ENCODE measurements at regions not wholly inside any gene's neighbourhood (a gene's known extent, or its start where the extent isn't known, plus 50 kb on each side); places are given as distances from the start of the nearest gene placed in this dataset.

DNA sequence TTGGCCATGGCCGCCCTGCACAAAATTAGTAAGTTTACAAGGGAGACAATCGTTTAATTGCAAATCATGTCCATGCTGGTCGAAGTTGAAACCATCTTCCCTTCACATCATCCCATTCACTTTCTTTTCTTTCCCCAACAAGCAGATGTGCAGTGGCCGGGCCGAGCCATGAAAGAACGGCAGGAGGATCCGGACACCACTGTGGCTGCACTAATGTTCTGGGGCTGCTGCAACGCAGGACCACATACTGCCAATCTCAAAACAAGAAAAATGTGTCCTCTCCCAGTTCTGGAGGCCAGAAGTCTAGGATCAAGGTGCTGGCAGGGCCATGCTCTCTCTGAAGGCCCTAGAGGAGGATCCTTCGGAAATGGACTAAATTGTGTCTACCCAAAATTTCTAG is 227.4 kb upstream of the MYT1L start:
- ATAC-seq = no peak

- ATAC-seq = no peak
These were observed 226.4 kb upstream of the MYT1L start for GRCh38 chr2:2557475-2557874.

GRCh38 chr2:2550856-2551255 is 219.8 kb upstream of the MYT1L start:
- no peak for ATAC-seq

DNA sequence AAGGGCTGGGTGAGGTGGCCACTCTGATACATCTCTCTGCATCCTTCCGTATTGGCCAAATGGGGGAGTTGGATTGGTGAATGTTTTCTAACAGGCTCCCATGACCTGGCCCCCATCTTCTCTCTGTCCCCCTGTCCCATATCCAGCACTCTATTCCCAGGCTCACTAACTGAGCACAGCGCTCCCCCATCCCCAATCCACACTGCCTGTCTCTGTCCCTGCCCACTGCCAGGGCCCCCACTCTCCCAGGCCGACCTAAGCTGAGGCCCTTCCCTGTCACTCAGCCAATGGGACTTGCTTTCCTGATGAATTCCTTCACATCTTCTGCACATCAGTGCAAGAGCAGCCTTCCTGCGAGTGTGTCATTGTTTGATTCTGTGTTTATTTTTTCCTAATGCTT is 216.8 kb upstream of the MYT1L start:
- ATAC-seq = no peak

GRCh38 chr2:2547451-2547850 is 216.4 kb upstream of the MYT1L start:
- ATAC-seq = no peak

- no peak for ATAC-seq
These were observed 215.0 kb upstream of the MYT1L start for GRCh38 chr2:2546046-2546445.

DNA sequence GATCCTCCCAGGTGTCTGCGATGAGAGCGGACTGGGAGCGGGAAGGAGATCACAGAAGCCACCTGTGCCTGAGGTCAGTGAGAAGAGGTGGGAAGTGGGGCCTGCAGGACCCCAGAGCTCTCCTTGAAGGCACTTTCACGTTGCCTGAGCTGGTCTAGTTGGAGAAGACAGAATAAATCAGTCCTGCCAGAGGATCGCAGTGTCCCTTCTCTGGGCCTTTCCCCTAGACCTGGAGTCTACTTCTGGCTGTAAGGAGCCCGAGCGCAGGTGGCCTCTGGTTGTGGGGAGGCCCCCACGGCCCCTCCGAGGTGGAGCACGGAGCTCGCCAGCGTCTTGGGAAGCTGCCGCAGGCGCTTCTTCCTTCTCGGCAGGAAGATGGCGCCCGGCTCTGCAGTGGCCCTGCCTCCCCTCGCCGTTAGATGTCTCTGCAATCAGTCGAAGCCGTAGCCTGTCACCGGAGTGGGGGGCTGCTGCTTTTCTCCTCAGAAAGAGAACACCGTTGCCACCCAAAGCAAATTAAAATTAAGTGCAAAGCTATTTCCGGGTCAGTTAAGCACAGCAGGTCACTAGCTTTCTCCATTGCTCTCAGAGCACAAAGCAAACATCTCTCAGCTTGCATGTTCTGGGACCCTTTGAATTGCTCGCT is 212.0 kb upstream of the MYT1L start:
- no peak for ATAC-seq

DNA sequence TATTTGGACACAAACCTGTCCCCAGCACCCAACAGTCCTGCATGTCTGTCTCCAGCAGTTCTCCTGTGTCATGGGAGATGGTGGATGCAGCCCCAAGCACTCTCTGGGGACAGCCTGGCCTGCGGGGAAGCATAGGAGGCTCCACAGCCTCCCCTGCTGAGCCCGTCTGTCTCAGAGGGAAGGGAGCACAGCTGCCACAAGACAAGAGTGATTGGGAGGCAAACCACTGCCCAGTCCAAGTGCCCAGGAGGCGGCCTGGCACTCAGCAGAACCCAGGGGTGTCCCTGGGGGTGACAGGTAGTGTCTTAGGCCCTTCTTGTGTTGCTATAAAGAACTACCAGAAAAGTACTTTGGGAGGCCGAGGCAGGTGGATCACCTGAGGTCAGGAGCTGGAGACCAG is 211.2 kb upstream of the MYT1L start:
- no peak for ATAC-seq

- ATAC-seq = no peak
These were observed 209.3 kb upstream of the MYT1L start for GRCh38 chr2:2540406-2540805.

DNA sequence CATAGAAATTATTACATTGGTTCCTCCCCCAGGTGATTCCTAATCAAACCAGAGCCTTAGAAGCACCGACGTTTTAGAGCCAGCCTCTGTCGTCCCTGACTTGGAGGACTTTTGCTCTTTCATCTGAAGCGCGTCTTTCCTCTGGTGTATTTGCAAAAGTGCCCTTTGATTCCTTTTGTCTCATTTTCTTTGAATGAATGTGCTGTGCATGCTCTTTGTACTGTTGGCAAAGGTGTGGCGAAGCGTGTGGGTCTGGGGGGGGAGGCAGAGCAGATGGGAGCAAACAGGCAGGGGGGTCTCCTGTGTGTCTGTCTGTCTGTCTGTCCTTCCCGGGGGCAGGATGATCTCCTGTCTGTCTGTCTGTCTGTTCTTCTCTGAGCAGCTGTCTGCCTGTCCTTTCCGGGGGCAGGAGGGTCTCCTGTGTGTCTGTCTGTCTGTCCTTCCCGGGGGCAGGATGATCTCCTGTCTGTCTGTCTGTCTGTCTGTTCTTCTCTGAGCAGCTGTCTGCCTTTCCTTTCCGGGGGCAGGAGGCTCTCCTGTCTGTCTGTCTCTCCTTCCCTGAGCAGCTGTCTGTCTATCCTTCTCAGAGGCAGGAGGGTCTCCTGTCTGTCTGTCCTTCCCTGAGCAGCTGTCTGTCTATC is 205.5 kb upstream of the MYT1L start:
- no peak for ATAC-seq

DNA sequence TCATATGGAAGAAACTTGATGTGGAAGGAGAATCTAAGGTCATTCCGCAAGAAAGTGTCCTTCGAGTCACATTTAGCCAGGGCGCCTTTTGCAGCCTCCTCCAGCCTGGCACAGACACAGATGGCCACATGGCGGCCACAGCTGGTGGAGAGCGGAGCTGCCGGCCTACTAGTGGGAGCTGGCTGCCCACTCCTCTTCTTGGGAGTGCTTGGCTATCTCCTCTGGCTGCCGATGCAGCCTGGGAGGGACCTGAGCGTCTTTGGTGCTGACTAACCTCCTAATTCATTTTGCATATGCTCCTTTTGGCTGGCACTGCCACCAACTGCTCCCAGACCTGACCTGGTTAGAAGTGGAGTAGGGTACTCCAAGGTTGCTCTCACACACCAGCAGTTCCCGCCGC is 199.3 kb upstream of the MYT1L start:
- ATAC-seq = no peak

DNA sequence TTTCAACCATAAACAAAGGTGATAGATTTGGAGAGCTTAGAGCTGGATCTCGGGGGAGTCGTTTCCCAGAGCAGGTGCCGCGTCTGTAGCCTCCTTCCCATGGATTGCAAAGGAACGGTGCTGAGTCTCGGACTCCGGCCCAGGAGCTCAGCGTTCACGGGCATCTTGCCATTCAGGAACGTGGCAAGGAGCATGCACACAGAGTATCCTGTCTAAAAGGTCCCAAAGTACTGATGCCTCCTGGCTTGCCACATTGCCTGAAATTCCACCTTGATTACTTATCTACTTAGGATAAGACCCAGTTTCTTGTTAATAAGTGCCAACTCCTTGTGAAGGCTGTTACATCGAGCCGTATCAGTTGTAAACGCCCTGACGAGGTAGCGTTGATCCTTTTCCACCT is 197.8 kb upstream of the MYT1L start:
- no peak for ATAC-seq

- no peak for ATAC-seq
These were observed 196.1 kb upstream of the MYT1L start for GRCh38 chr2:2527148-2527547.

GRCh38 chr2:2524348-2524941 is 193.4 kb upstream of the MYT1L start:
- peak in 1 of 2 donors; percentile 10 for ATAC-seq

- ATAC-seq = no peak
These were observed 192.6 kb upstream of the MYT1L start for GRCh38 chr2:2523461-2524347.

GRCh38 chr2:2520401-2520811 is 189.3 kb upstream of the MYT1L start:
- no peak for ATAC-seq

DNA sequence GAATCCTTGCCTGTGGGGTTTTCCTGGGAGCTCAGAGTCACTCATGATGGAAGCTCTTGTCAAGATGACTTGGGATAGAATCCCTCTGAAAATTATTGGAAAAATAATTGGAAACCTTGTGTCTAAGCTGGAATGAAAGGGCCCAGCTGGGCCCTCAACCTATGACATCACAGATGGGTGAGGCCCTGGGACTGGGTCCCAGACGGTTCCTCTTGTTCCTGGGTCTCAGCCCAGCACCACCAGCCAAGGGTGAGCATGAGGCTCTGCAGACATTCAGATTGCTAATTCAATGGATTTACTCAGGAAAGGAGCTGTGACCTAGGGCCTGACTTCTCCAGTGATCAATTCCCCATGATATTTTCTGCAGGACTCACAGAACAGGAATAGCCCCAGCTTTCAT is 188.3 kb upstream of the MYT1L start:
- no peak for ATAC-seq

DNA sequence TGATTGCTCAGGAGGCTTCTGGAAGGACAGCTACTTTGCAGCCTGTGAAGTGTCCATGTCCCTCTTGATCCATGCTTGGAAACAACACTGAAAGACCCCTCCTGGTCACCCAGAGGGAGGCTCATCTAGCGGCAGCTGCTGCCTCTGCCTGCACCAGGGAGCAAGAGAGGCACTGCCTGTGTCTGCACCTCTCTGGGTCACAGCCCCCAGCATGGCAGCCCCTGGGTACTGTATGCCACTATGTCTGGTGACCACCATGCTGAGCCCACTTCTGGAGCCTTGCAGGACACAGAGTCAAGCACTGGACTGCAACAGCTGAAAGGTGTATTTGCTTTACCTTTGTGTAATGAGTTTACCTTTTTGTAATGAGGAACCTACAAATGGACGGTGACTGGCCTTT is 186.3 kb upstream of the MYT1L start:
- ATAC-seq = no peak

- ATAC-seq = no peak
These were observed 185.3 kb upstream of the MYT1L start for GRCh38 chr2:2516386-2516785.

DNA sequence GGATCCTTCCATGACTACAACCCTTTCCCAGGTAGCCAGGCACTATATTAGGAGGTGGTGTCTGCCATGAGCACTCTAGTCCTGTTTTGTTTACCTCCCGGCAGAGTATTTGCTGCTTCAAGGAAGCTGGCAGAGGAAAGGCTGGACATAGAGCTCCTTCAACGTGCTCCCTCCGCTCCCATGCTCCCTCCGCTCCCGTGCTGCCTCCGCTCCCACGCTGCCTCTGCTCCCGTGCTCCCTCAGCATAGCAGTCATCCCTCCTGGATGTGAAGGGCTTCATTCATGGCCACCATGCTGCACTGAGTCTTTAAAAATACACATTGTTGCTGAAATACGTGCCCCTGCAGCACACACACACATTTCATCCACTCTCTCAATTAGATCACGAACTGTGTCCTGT is 181.9 kb upstream of the MYT1L start:
- ATAC-seq = no peak

- ATAC-seq = no peak
These were observed 176.4 kb upstream of the MYT1L start for GRCh38 chr2:2507417-2507997.

GRCh38 chr2:2506536-2506935 is 175.5 kb upstream of the MYT1L start:
- ATAC-seq = no peak

- ATAC-seq = no peak
These were observed 174.5 kb upstream of the MYT1L start for GRCh38 chr2:2505604-2506003.
